Tibial nerve (tissue), 3 donors: ENCODE measurements at regions not wholly inside any gene's neighbourhood (a gene's known extent, or its start where the extent isn't known, plus 50 kb on each side); places are given as distances from the start of the nearest gene placed in this dataset.

Source experiments
- POLR2A ChIP-seq, 2 donors: fragments of 450-650 bp; IDR thresholded peaks; one replicate each; pipeline ENCODE4 v1.6.1; 2017; ENCODE audit warnings: antibody characterized with exemption in 2 of 2, mild to moderate bottlenecking in 2 of 2, moderate library complexity in 2 of 2
- TF ChIP-seq, protein P1 (sequence below), 5 experiments: fragments of 200-600 bp in 3 of 5; fragments of 450-650 bp in 2 of 5; sonication (generic) in 3 of 5; IDR thresholded peaks; one replicate each; pipeline ENCODE4 v1.5.1; 2016 to 2019; ENCODE audit warnings: antibody characterized with exemption in 5 of 5, mild to moderate bottlenecking in 3 of 5, moderate library complexity in 2 of 5

DNA sequence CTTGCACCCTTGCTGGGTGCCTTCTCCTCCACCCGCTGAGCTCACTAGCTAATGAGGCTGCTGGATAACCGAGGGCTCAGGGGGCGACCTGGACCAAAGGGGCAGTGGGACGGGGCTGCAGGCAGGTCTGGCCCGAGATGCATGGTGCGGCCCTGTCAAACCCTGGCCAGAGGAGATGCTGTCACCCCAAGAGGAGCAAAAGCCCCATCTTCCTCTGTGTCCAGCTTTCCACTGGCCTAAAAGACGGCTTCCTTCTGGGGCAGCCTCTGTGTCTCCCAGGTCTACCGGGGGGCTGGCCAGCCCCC lies 261.8 kb downstream of the TBC1D4 start:
- TF ChIP-seq, protein P1, sequence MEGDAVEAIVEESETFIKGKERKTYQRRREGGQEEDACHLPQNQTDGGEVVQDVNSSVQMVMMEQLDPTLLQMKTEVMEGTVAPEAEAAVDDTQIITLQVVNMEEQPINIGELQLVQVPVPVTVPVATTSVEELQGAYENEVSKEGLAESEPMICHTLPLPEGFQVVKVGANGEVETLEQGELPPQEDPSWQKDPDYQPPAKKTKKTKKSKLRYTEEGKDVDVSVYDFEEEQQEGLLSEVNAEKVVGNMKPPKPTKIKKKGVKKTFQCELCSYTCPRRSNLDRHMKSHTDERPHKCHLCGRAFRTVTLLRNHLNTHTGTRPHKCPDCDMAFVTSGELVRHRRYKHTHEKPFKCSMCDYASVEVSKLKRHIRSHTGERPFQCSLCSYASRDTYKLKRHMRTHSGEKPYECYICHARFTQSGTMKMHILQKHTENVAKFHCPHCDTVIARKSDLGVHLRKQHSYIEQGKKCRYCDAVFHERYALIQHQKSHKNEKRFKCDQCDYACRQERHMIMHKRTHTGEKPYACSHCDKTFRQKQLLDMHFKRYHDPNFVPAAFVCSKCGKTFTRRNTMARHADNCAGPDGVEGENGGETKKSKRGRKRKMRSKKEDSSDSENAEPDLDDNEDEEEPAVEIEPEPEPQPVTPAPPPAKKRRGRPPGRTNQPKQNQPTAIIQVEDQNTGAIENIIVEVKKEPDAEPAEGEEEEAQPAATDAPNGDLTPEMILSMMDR (IDR thresholded peaks at IDR 0.05): no peak
- no peak for TF ChIP-seq POLR2A (IDR thresholded peaks at IDR 0.05)
